ENCODE measurements at regions not wholly inside any gene's neighbourhood (a gene's known extent, or its start where the extent isn't known, plus 50 kb on each side); places are given as distances from the start of the nearest gene placed in this dataset.

GRCh38 chr4:114226968-114227760, 247.7 kb upstream of the ARSJ start:
- Mint-ChIP-seq H3K36me3 (no peaks in the 10 kb centered on the region), H3K4me1 (no peaks in the 10 kb centered on the region), H3K4me3 (no peak overlapping the region), H3K27ac (no peak overlapping the region), H3K9me3 (peaks cover 0 to 4% (median 2%) of the 10 kb centered on the region in 7 donors), H3K27me3 (ENCODE audit: low read depth in 3 of 3) (no peaks in the 10 kb centered on the region)
- H3K4me3 ChIP-seq (replicated peaks in 1 of 3; ENCODE audit: low read depth in 2 of 3, low read length in 3 of 3), result no peak overlapping the region
- H3K27me3 ChIP-seq (ENCODE audit: control insufficient read depth in 2 of 2, insufficient read depth in 2 of 2, low read length in 2 of 2), result no peaks in the 10 kb centered on the region
- H2AFZ ChIP-seq (ENCODE audit: insufficient read depth, low read depth, low read length, poor library complexity, severe bottlenecking), result no peak overlapping the region
- H3K27ac ChIP-seq (ENCODE audit: low read depth in 1 of 2, low read length in 2 of 2), result no peak overlapping the region
- no peak overlapping the region for H3K4me2 ChIP-seq (replicated peaks; ENCODE audit: extremely low read depth, low read length, poor library complexity, severe bottlenecking)
- H3K36me3 ChIP-seq (replicated peaks in 1 of 2; ENCODE audit: control insufficient read depth in 1 of 2, insufficient read depth in 2 of 2, low read length in 2 of 2), result no peaks in the 10 kb centered on the region
- no peaks in the 10 kb centered on the region for H4K20me1 ChIP-seq (ENCODE audit: insufficient read depth, low read length)
- intact Hi-C loops (cut with micrococcal nuclease), result no loop called here
- H3K9ac ChIP-seq (ENCODE audit: insufficient read depth, low read length, poor library complexity, severe bottlenecking), result no peak overlapping the region
- no peaks in the 10 kb centered on the region for H3K9me3 ChIP-seq (replicated peaks in 1 of 2; ENCODE audit: control insufficient read depth in 1 of 2, insufficient read depth in 1 of 2, low read length in 2 of 2)
- H3K4me1 ChIP-seq (ENCODE audit: control insufficient read depth in 1 of 2, insufficient read depth in 2 of 2, low read length in 2 of 2), result no peaks in the 10 kb centered on the region
- 95% methylated on average over 5 of the region's 7 CpGs for WGBS (ENCODE audit: insufficient coverage)
- no peak for DNase-seq
- no peak for TF ChIP-seq CTCF (IDR thresholded peaks at IDR 0.05)
- H3K79me2 ChIP-seq (ENCODE audit: insufficient read depth, low read length), result no peaks in the 10 kb centered on the region

- Histone ChIP-seq H3K9ac (ENCODE audit: insufficient read depth, low read length, poor library complexity, severe bottlenecking) (no peak overlapping the region), H3K9me3 (replicated peaks in 1 of 2; ENCODE audit: control insufficient read depth in 1 of 2, insufficient read depth in 1 of 2, low read length in 2 of 2) (no peaks in the 10 kb centered on the region), H4K20me1 (ENCODE audit: insufficient read depth, low read length) (no peaks in the 10 kb centered on the region), H3K4me3 (replicated peaks in 1 of 3; ENCODE audit: low read depth in 2 of 3, low read length in 3 of 3) (no peak overlapping the region), H3K36me3 (replicated peaks in 1 of 2; ENCODE audit: control insufficient read depth in 1 of 2, insufficient read depth in 2 of 2, low read length in 2 of 2) (no peaks in the 10 kb centered on the region), H3K27ac (ENCODE audit: low read depth in 1 of 2, low read length in 2 of 2) (no peak overlapping the region), H3K79me2 (ENCODE audit: insufficient read depth, low read length) (no peaks in the 10 kb centered on the region), H3K4me2 (replicated peaks; ENCODE audit: extremely low read depth, low read length, poor library complexity, severe bottlenecking) (no peak overlapping the region), H3K27me3 (ENCODE audit: control insufficient read depth in 2 of 2, insufficient read depth in 2 of 2, low read length in 2 of 2) (no peaks in the 10 kb centered on the region), H2AFZ (ENCODE audit: insufficient read depth, low read depth, low read length, poor library complexity, severe bottlenecking) (no peak overlapping the region), H3K4me1 (ENCODE audit: control insufficient read depth in 1 of 2, insufficient read depth in 2 of 2, low read length in 2 of 2) (no peaks in the 10 kb centered on the region)
- intact Hi-C loops (cut with micrococcal nuclease), result no loop called here
- Mint-ChIP-seq H3K27ac (no peak overlapping the region), H3K4me3 (no peak overlapping the region), H3K9me3 (peaks cover 0 to 4% (median 2%) of the 10 kb centered on the region in 7 donors), H3K27me3 (ENCODE audit: low read depth in 3 of 3) (no peaks in the 10 kb centered on the region), H3K4me1 (no peaks in the 10 kb centered on the region), H3K36me3 (no peaks in the 10 kb centered on the region)
- no peak for TF ChIP-seq CTCF (IDR thresholded peaks at IDR 0.05)
- 100% methylated on average over 1 of the region's 3 CpGs for WGBS (ENCODE audit: insufficient coverage)
- no peak for DNase-seq
These were observed 250.3 kb upstream of the ARSJ start for GRCh38 chr4:114229706-114230105.

All from CD14-positive monocyte (primary cell).